GM03348 (cell line): ENCODE measurements at regions not wholly inside any gene's neighbourhood (a gene's known extent, or its start where the extent isn't known, plus 50 kb on each side); places are given as distances from the start of the nearest gene placed in this dataset.

Source experiments
- DNase-seq: peaks from one replicate; pipeline ENCODE4 v3.0.0; 2012; ENCODE audit warnings: low spot score

GRCh38 chr10:131631619-131632018, 269.2 kb upstream of the PPP2R2D start:
- no peak for DNase-seq

DNA sequence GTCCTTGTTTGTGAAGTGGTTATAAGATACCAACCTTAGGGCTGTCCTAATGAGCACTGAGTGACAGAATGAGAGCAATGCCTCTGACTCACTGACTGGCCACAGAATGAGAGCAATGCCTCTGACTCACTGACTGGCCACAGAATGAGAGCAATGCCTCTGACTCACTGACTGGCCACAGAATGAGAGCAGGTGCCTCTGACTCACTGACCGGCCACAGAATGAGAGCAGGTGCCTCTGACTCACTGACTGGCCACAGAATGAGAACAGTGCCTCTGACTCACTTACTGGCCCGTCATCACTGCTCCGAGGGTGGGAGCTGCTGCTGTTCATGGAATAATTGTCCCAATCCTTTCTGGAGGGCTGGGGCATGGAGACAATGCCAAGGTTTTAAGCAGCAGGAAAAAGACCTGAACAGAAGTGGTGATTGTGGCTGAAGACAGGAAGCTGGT, 265.2 kb upstream of the PPP2R2D start:
- DNase-seq, result no peak

- DNase-seq, result no peak
Measured at GRCh38 chr10:131636116-131636515, 264.7 kb upstream of the PPP2R2D start.

DNA sequence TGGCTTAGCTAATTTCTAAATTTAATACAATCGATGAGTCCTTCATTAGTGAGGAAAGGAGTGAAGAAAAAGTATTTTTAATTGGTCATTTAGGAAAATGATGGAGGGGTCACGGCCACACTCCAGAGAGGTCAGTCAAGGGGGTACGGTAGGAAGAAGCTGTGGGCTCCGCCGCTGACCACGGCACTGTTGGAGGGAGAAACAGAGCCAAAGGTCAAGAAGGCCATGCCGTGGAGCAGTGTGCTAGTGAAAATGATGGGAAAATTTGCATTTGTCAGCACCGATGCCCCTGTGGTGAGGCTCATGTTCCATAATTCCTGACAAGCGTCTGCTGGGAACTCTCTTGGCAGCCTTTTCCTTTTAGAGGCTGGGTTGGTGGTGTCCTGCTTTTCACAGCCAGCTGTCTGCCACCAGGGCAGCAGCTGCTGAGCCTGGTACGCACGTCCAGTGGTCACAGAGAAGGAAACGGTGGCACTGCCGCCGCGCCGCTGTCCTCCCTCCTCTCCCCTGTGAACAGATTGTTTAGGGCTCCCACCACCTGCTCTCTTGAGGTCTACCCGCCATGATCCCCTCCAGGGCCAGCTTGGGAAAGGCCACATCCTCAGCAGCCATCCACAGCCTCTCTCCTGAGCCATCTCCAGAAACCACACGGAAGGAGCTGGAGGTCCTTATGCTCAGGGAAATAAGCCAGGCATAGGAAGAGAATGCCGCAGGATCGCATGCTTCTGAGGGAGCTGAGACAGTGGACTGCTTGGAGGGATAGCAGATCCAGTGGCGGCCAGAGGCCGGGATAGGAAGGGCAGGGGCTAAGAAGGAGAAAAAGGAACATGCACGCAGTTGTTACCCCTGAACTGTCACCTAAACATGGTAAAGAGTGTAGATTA, 263.7 kb upstream of the PPP2R2D start:
- no peak for DNase-seq

GRCh38 chr10:131638049-131638879, 262.5 kb upstream of the PPP2R2D start:
- no peak for DNase-seq

GRCh38 chr10:131638880-131639278, 261.9 kb upstream of the PPP2R2D start:
- no peak for DNase-seq

GRCh38 chr10:131640045-131640644, 260.7 kb upstream of the PPP2R2D start:
- DNase-seq, result no peak

- DNase-seq, result no peak
Measured at GRCh38 chr10:131641231-131641630, 259.6 kb upstream of the PPP2R2D start.

GRCh38 chr10:131641898-131642297, 258.9 kb upstream of the PPP2R2D start:
- DNase-seq, result no peak

DNA sequence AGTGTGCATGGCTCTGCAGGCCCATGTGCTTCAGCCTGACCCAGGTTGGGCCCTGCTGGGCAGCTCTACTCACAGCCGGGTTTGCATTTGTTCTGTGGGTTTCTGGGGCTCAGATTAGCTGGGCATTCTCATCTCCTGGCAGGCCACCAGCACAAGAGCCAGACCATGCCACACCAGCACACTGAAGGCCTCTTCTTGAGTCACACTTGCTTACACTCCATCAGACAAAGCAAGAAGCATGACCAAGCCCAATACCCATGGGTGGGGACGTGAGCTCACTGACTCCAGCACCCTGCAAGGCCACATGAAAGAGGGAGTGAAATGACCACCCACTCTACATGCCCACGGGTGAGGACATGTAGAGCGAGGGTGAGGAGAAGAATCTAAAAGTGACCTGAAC, 257.8 kb upstream of the PPP2R2D start:
- no peak for DNase-seq

DNA sequence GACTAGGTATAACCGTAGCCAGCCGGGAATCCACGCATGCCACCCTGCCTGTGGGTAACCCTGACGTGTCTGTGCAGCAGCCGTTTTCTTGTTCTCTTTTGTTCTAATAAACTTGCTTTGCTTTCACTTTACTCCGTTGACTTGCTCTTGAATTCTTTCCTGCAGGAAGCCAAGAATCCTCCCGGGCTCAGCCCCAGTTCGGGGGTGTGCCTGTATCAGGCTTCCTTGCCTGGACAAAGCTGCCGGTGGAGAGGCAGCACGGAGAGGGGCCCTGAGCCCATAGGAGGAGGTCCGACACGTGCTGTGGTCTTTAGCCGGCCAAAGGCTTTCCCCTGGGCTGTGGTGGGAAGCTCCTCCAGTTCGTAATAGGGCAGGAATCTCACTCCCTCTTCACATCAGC, 256.5 kb upstream of the PPP2R2D start:
- no peak for DNase-seq

DNA sequence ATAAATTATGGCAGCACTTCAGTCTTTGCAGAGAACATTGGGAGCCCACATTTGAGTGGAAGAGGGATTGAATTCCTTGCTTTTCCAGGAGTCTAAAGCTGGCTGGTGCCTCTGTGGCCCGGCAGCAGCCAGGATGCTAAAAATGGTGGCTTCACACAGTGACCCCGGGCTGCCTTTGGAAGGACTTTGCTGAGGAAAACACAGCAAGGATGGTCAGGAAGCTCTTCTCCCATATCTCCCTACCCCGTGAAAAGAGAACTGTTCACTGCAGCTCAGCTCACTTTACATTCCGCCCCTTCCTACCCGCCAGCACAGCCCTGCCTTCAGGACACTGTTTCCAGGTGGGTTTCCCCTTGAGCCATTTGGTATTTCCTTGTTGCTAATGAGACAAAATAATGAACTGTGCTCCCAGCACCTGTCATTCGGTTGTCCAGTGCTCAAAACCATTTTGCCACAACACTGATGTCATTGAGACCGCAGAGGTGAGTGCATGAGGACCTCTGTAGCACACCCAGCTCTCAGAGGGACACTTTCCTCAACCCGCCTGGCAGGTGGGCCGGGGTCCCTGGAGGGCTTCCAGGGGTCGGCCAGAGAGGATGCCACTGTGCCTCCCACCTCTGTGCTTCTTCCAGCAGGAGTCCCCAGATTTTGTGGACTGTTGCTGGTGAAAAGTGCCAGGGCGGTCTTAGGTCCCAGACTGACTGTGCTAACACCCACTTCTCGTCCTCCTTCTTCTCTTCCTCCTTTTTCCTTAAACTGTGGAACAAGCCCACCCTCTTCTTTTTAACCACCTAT, 255.7 kb upstream of the PPP2R2D start:
- no peak for DNase-seq

- no peak for DNase-seq
Measured at GRCh38 chr10:131645756-131646155, 255.1 kb upstream of the PPP2R2D start.

- no peak for DNase-seq
Measured at GRCh38 chr10:131646551-131647525, 254.0 kb upstream of the PPP2R2D start.

- DNase-seq, result no peak
Measured at GRCh38 chr10:131647789-131648188, 253.0 kb upstream of the PPP2R2D start.

DNA sequence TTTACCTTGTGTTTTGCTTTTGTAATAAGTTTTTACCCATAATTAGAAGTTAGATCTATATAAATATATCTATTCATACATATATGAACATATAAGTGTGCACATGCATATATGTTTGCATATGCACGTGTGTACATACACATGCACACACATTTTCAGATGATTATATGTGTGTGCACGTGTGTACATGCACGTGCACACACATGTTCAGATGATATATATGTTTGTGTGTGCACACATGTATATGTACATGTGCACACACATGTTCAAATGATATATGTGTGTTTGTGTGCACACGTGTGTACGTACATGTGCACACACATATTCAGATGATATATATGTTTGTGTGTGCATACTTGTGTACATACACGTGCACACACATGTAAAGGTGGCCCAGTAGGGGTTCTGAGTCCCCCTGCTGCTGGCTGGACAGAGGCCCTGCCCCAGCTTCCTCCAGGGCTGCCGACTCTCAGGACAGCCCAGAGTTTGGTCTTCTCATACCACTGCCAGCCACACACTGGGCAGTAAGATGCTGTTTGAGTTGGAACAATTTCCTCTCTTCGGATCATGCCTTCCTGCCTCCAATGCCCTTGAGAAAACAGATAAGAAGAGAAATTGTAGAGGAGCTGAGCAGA, 252.3 kb upstream of the PPP2R2D start:
- no peak for DNase-seq

- no peak for DNase-seq
Measured at GRCh38 chr10:131649617-131650016, 251.2 kb upstream of the PPP2R2D start.

DNA sequence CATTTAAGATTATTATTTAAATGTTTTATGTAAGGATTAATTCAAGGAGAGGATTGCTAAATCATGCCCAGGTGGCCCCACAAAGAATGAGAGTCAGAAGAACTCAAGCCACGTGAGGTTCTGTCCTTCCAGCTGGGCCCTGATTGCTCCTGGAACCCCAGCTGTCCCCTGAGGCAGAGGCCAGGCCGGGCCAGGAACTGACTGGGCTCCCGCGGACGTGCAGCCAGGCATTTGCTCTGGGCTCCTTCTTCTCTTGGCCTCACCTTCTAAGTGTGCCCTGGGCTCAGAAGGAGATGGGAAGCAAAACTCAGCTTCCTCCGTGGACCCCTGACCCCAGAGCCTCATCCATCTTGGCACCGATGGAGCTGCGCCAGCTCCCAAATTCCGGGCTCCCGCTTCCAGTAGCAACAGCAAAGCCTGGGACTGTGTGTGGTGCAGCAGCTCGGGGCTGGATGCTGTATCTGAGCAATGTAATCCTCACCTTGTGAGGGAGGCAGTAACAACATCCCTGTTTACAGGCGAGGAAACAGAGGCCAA, 250.6 kb upstream of the PPP2R2D start:
- DNase-seq, result no peak

DNA sequence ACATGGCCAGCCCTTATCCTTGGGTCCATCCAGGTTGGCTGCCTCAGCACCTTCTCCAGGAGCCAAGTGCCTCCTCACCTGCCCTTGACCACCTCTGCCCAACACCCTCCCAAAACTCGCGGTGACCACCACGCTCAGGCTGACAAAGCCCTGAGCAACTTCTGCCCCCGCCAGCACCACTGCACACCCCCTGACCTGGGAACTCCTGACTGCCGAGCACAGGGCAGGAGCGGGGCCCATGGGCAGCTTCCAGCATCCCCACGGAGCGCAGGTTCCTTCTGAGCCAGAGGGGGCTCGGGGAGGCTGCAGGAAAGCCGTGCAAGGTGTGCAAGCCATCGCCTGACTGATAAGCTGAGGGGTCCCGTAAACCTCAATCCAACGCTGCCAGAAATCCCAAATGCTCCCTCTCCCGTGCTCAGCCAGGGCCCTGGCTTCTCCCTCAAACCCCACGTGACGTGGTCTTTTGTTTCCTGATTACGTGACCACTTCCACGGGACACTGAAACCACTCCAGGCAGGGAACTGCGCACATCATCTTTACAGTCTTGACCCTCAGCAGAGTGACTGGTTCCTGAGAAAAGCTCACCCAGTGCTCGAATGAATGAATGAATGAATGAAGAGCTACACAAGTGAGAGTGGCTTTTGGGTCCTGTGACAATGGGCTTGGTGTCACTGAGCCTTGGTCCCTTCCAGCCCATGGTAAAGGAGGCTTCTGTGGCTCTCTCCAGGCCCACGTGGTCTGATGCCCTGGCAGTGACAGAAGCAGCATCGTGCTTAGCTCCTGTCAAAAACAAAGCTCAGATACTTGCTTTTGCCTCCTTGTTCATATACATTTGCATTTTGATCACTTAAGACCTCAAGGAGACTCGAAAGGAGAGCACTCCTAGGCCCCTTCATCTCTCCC, 249.8 kb upstream of the PPP2R2D start:
- DNase-seq, result no peak
